Panc1 (cell line): ENCODE measurements at regions not wholly inside any gene's neighbourhood (a gene's known extent, or its start where the extent isn't known, plus 50 kb on each side); places are given as distances from the start of the nearest gene placed in this dataset.

ENCODE experiments used
- CTCF ChIP-seq: fragments of 450-650 bp; IDR thresholded peaks from 2 replicates; pipeline ENCODE4 v1.5.1; 2017; ENCODE audit warnings: mild to moderate bottlenecking
- POLR2AphosphoS5 ChIP-seq: IDR thresholded peaks from 2 replicates; pipeline ENCODE4 v1.6.1; 2012; ENCODE audit warnings: mild to moderate bottlenecking, low read depth, low read length, moderate library complexity
- SIN3A ChIP-seq: IDR thresholded peaks from 2 replicates; pipeline ENCODE4 v1.6.1; 2012; ENCODE audit warnings: low read depth, mild to moderate bottlenecking, low read length, moderate library complexity, borderline replicate concordance; ENCODE audit not compliant: insufficient read depth
- TF ChIP-seq, protein P1 (sequence below), 2 experiments: IDR thresholded peaks; 2 replicates each; pipeline ENCODE4 v1.6.1; 2011 to 2012; ENCODE audit warnings: low read depth in 2 of 2, control low read depth in 1 of 2, low read length in 1 of 2, mild to moderate bottlenecking in 1 of 2, moderate library complexity in 1 of 2; ENCODE audit not compliant: insufficient read depth in 1 of 2

DNA sequence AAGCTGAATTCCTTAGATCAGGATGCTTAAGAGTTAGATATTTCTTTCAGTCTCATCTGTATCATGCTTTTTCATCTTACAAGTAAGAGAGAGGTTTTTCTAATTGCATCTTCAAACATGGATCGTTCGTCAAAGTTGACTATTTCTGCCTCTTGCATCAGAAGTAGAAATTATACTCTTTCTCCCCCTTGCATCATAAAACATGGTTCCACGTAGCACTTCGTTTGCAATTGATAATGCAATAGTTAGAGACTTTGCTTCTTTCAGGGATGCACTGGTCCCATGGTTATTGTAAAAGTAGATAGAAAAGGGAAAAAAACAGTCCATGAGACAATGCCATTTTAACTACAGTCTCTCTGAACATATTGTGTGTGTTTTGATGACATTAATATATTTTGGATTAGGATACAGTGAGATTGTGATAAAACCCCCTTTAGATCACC lies 75.1 kb upstream of the PARD3B start:
- TF ChIP-seq CTCF (no peak), POLR2AphosphoS5 (no peak), SIN3A (no peak)
- TF ChIP-seq, protein P1, sequence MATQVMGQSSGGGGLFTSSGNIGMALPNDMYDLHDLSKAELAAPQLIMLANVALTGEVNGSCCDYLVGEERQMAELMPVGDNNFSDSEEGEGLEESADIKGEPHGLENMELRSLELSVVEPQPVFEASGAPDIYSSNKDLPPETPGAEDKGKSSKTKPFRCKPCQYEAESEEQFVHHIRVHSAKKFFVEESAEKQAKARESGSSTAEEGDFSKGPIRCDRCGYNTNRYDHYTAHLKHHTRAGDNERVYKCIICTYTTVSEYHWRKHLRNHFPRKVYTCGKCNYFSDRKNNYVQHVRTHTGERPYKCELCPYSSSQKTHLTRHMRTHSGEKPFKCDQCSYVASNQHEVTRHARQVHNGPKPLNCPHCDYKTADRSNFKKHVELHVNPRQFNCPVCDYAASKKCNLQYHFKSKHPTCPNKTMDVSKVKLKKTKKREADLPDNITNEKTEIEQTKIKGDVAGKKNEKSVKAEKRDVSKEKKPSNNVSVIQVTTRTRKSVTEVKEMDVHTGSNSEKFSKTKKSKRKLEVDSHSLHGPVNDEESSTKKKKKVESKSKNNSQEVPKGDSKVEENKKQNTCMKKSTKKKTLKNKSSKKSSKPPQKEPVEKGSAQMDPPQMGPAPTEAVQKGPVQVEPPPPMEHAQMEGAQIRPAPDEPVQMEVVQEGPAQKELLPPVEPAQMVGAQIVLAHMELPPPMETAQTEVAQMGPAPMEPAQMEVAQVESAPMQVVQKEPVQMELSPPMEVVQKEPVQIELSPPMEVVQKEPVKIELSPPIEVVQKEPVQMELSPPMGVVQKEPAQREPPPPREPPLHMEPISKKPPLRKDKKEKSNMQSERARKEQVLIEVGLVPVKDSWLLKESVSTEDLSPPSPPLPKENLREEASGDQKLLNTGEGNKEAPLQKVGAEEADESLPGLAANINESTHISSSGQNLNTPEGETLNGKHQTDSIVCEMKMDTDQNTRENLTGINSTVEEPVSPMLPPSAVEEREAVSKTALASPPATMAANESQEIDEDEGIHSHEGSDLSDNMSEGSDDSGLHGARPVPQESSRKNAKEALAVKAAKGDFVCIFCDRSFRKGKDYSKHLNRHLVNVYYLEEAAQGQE (IDR thresholded peaks at IDR 0.05; ENCODE audit: insufficient read depth in 1 of 2, low read depth in 2 of 2, low read length in 1 of 2): no peak
